Mucosa of gallbladder (tissue), 1 donor: ENCODE measurements at regions not wholly inside any gene's neighbourhood (a gene's known extent, or its start where the extent isn't known, plus 50 kb on each side); places are given as distances from the start of the nearest gene placed in this dataset.
"Not testable (repeated sequence)": the region's sequence is repeated elsewhere in the genome, so short reads cannot be mapped to it uniquely, and the experiment has no call there.

Experiments
- DNase-seq: peaks from one replicate; pipeline ENCODE4 v3.0.0-alpha.2; 2020; ENCODE audit warnings: low spot score
- donor health status: DM: no; HTN: no; CAD: no.

GRCh38 chr6:144615870-144616269, 330.7 kb downstream of the UTRN start:
- no peak for DNase-seq

GRCh38 chr6:144617191-144617590, 332.1 kb downstream of the UTRN start:
- DNase-seq, result no peak

DNA sequence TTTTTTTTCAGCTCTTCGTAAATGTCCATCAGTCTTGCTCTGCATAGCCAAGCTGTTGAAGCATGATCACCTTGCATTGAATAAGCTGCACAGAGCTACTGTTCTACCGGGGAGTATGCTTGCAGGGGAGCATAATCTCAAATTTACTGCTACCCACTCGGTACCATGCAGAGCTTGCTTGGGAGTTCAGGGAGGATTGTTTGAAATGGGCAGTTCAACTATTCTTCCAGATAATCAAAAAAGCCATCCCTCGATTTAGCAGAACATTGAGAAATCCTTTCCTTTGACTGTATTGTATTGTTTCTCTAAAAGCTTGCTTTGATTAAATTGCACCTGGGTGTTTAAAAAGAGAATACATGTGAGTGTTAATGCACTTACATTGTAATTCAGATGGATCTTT, 332.6 kb downstream of the UTRN start:
- DNase-seq, result no peak

- DNase-seq, result no peak
These were observed 334.8 kb downstream of the UTRN start for GRCh38 chr6:144619966-144620365.

DNA sequence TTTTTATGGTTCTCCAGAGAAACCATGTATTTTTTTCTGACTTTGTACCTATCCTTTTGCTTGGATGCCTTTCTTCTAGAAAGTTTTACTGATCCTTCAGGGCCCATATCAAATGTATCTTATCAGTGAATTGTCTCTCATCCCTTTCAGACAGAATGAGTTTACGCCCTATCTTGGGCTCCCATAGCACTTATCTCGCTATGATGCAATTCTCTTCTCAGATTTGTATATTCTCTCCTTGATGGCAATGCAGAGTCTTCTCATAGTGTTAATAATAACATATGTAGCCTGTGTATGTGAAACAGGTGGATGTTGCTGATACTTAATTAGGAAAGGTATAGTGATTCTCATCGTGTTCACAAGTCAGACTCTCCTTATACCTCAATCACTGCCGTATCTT, 336.2 kb downstream of the UTRN start:
- no peak for DNase-seq

- no peak for DNase-seq
These were observed 339.1 kb downstream of the UTRN start for GRCh38 chr6:144624246-144624645.

DNA sequence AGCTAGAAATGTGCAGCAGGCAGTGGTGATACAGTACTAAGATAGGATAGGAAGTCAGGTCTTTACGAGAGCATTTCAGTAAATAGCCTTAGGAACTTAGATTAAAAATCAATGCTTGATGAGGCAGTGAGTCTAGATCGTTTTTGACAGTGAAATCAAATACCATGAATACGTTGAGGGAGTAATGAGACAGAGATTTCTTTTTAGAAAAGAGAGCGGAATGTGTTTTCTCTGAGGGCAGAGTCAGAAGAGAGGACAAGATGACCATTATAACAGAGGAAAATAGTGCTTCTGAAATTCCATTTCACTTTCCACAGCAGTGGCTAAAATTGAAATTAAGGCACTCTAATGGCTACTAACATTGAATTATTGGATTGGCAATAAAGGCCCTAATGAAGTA, 339.6 kb downstream of the UTRN start:
- no peak for DNase-seq

- DNase-seq, result no peak
These were observed 345.7 kb downstream of the UTRN start for GRCh38 chr6:144630857-144631256.

GRCh38 chr6:144632266-144632665, 347.1 kb downstream of the UTRN start:
- no peak for DNase-seq

GRCh38 chr6:144633886-144634285, 348.8 kb downstream of the UTRN start:
- no peak for DNase-seq

GRCh38 chr6:144634371-144634770, 349.2 kb downstream of the UTRN start:
- no peak for DNase-seq

GRCh38 chr6:144635051-144635450, 349.9 kb downstream of the UTRN start:
- DNase-seq, result no peak

DNA sequence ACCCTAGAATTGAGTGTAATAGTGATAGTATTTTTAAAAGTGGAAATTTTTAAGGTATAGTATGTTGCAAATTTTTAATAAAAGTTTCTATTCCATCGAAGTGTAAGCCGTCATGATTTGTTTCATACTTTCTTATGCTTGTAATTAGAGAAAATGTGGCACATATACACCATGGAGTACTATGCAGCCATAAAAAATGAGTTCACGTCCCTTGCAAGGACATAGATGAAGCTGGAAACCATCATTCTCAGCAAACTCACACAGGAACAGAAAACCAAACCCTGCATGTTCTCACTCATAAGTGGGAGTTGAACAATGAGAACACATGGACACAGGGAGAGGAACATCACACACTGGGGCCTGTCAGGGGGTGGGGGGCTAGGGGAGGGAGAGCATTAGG, 350.9 kb downstream of the UTRN start:
- DNase-seq, result not testable (repeated sequence)

GRCh38 chr6:144637541-144637940, 352.4 kb downstream of the UTRN start:
- DNase-seq, result no peak

DNA sequence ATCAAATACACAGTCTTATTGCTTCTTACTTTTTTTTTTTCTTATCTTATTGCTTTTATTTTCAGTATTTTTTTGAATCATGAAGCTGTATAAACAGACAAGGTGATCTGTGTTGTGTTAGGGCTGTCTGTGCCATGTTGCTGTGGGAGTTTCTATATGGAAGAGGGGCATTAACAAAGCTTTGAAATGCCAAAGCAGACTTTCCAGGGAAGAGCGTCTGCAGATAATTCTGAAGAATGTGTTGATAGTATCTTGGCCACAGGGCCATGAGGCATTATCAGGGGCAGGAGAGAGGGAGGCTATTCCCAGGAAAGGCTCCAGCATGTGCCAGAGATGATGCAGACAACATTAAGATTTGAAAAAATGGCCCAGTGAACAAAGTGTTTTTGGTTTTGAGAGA, 354.5 kb downstream of the UTRN start:
- DNase-seq, result no peak

DNA sequence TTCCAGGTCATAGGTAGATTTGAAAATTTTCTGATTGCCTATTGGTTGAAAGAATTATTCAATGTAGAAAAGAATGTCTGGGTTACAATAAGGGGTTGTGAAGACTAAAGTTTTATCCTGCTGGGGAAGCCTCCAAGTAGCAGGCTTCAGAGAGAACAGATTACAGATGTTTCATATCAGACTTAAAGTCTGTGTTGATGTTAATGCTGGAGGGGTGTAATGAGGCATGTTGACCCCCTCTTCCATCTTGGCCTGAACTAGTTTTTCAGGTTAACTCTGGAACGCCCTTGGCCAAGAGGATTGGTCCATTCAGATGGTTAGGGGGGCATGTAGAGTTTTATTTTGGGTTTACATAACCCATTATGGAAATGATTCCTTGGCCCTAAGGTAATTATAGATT, 356.2 kb downstream of the UTRN start:
- no peak for DNase-seq

DNA sequence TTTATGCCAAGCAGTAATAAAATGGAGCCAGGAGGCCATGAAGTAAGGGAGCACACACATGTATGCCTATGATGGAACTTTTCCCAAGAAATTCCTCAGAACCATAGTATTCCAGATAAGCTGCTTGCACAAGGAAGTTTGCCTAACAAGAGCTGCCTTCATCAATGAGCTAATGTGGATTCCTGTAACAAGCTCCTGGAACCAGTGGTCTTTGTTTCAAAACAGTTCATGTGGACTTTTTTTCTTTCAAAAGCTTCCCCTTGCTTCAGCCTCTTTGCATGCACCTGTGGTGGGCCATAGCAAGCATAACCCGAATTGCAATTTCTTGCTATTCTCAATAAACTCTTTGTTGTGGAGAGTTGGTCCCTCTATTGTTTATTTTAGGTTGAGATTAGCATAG, 359.6 kb downstream of the UTRN start:
- no peak for DNase-seq

GRCh38 chr6:144646093-144647056, 361.2 kb downstream of the UTRN start:
- no peak for DNase-seq

GRCh38 chr6:144647406-144647964, 362.4 kb downstream of the UTRN start:
- no peak for DNase-seq

DNA sequence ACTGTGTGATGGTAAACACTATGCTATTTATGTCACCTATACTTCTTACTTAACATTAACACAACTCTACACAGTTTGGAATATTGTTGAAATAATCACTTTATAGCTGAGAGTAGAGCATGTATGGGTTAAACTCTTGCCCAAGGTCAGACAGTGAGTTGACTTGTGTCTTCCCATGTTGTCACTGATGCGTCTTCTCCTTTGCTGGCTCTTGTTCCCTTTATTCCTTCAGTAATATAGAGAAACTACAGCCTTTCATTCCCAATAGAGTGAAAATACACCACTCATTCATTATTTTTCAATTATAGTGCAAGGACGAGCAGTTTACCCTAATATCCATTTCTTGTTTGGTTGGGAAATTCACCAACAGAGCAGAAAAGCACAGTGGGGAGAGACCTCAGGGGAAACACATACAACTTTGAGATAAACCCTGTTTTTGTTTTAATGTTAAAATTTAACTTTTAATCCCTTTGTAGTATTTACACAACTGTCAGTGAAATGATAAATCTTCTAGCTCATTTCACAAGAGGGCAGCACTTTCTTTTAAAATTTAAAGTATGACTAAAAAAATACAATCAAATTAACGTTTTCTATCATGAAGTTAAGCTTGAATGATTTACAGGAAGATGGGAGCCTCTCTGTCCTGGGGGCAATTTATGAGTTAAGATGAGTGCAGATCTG, 363.0 kb downstream of the UTRN start:
- no peak for DNase-seq

- DNase-seq, result no peak
These were observed 363.9 kb downstream of the UTRN start for GRCh38 chr6:144649085-144649484.

GRCh38 chr6:144651234-144651633, 366.1 kb downstream of the UTRN start:
- DNase-seq, result no peak
